Testis (tissue), 2 donors: ENCODE measurements at regions not wholly inside any gene's neighbourhood (a gene's known extent, or its start where the extent isn't known, plus 50 kb on each side); places are given as distances from the start of the nearest gene placed in this dataset.

Experiments
- POLR2A ChIP-seq: fragments of 450-650 bp; IDR thresholded peaks from one replicate; pipeline ENCODE4 v1.6.1; 2017; ENCODE audit warnings: antibody characterized with exemption, mild to moderate bottlenecking, moderate library complexity
- TF ChIP-seq, protein P1 (sequence below), 3 experiments: fragments of 450-650 bp in 2 of 3; fragments of 200-600 bp in 1 of 3; sonication (generic) in 1 of 3; IDR thresholded peaks; one replicate each; pipeline ENCODE4 v1.5.1; 2016 to 2019; ENCODE audit warnings: antibody characterized with exemption in 3 of 3, mild to moderate bottlenecking in 2 of 3, moderate library complexity in 1 of 3

DNA sequence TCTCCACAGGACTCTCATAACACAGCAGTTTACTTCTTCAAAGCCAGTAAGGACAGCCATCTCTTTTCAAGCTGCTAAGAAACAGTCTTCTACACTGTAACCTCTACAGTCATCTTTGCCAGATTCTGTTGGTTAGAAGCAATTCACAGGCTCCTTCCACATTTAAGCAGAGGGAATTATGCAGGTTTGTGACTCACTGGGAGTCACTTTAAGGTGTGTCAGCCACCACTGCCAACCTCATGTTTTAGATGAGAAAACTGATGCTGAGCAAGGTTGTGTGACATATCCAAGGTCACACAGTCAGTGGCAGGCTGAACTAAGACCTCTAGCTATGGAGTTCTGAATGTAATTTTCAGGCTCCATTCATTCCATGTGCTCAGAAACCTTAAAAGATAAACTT lies 143.5 kb downstream of the QDPR start:
- TF ChIP-seq, protein P1, sequence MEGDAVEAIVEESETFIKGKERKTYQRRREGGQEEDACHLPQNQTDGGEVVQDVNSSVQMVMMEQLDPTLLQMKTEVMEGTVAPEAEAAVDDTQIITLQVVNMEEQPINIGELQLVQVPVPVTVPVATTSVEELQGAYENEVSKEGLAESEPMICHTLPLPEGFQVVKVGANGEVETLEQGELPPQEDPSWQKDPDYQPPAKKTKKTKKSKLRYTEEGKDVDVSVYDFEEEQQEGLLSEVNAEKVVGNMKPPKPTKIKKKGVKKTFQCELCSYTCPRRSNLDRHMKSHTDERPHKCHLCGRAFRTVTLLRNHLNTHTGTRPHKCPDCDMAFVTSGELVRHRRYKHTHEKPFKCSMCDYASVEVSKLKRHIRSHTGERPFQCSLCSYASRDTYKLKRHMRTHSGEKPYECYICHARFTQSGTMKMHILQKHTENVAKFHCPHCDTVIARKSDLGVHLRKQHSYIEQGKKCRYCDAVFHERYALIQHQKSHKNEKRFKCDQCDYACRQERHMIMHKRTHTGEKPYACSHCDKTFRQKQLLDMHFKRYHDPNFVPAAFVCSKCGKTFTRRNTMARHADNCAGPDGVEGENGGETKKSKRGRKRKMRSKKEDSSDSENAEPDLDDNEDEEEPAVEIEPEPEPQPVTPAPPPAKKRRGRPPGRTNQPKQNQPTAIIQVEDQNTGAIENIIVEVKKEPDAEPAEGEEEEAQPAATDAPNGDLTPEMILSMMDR (IDR thresholded peaks at IDR 0.05) = no peak
- no peak for TF ChIP-seq POLR2A
